B cell (primary cell): ENCODE measurements at regions not wholly inside any gene's neighbourhood (a gene's known extent, or its start where the extent isn't known, plus 50 kb on each side); places are given as distances from the start of the nearest gene placed in this dataset.

Experiments
- CTCF ChIP-seq: fragments of 200-600 bp; IDR thresholded peaks from one replicate; pipeline ENCODE4 v1.8.0; 2022; ENCODE audit warnings: antibody characterized with exemption, mild to moderate bottlenecking
- EZH2 ChIP-seq: IDR thresholded peaks from 2 replicates; pipeline ENCODE4 v1.6.1; 2012; ENCODE audit warnings: borderline replicate concordance, low read depth, mild to moderate bottlenecking, moderate library complexity, low read length; ENCODE audit not compliant: insufficient read depth, poor library complexity, severe bottlenecking

DNA sequence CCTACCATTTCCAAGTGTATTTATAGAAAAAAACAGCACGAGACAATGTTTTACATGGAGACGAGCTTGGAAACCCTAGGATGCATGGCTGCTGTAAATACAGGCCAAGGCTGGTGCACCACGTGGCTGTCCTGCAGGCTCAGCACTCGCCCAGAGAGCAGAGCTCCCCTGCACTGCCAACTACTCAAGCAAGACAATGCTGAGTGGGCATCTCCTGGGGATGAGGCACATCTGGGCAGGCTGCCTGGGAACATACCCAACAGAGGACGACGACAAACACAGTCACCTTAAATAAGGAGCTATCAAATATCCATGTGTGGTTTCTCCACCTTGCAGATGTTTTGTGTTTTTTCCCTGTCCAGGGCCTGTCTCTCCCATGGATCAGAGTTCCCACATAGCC is 128.3 kb upstream of the PRMT8 start:
- TF ChIP-seq EZH2 (no peak), CTCF (no peak)
